Prostate gland (tissue), 2 donors: ENCODE measurements at regions not wholly inside any gene's neighbourhood (a gene's known extent, or its start where the extent isn't known, plus 50 kb on each side); places are given as distances from the start of the nearest gene placed in this dataset.

ENCODE experiments used
- CTCF ChIP-seq, 4 experiments: fragments of 200-600 bp in 2 of 4; fragments of 450-650 bp in 2 of 4; sonication (generic) in 2 of 4; IDR thresholded peaks; 1 replicate in 3 of 4; 2 replicates in 1 of 4; pipeline ENCODE4 v1.5.1; 2016 to 2019; ENCODE audit warnings: antibody characterized with exemption in 4 of 4, mild to moderate bottlenecking in 2 of 4, moderate library complexity in 2 of 4
- POLR2A ChIP-seq: fragments of 450-650 bp; IDR thresholded peaks from one replicate; pipeline ENCODE4 v1.6.1; 2016; ENCODE audit warnings: antibody characterized with exemption, mild to moderate bottlenecking
- POLR2AphosphoS5 ChIP-seq: sonication (generic); formaldehyde crosslinking; IDR thresholded peaks from one replicate; pipeline ENCODE4 v1.6.1; 2017; ENCODE audit warnings: antibody characterized with exemption

- no peak for TF ChIP-seq POLR2AphosphoS5
- TF ChIP-seq CTCF (IDR thresholded peaks at IDR 0.05) = no peak
- TF ChIP-seq POLR2A = no peak
These were observed 83.2 kb upstream of the SNAP25 start for GRCh38 chr20:10135438-10135837.
